ENCODE measurements at regions not wholly inside any gene's neighbourhood (a gene's known extent, or its start where the extent isn't known, plus 50 kb on each side); places are given as distances from the start of the nearest gene placed in this dataset.

DNA sequence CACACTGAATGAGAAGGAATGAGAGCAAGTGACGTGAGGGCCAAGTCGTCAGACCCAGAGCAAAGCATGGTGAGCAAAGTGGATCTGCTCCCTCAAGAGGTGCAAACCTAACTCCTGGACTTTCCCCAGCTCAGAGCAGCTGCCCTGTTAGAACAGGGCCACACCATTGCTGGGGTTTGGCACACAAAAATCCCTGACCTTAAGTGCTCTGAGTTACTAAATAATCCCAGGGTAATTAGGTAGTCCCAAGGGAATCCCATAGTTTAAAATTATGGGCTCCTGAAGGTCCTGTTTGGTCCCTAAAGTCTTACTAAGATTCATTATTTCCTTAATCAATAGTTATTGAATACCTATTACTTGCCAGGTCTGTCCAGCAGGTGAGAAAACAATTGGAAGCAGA is 165.1 kb upstream of the TNFAIP3 start:
- DNase-seq (ENCODE audit: low read depth in 1 of 2, low spot score in 1 of 2): no peak
- TF ChIP-seq JUND (IDR thresholded peaks at IDR 0.05; ENCODE audit: low read depth): no peak
- in situ Hi-C loops (cut with HindIII; ENCODE audit: low pct_unique_long_range_greater_than_20kb, low sequenced_read_pairs): no loop called here

DNA sequence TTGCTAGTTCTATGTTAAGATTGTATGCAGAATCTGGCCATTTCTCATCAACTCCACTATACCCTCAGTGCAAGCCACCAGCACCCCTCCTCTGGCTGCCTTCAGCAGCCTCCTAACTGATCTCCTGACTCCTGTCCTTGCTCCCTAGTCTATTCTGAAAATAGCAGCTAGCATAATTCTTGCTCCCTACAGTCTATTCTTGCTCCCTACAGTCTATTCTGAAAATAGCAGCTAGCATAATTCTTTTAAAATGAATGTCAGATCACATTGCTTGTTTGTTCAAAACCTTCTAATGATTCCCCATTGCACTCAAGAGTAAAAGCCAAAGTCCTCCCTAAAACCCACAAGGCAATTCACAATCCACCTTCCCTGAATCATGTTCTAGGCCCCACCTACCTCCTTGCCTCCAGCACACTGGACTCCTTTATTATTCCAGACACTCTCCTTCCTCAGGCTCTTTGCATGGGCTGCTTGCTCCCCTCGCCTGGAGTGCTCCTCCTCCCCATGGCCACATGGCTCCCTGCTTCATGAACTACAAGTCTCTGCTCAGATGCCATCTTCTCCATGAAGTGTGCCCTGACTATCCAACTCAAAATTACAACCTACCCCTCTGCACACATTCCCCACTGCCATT is 164.2 kb upstream of the TNFAIP3 start:
- no peak for DNase-seq (ENCODE audit: low read depth in 1 of 2, low spot score in 1 of 2)
- no peak for TF ChIP-seq JUND (IDR thresholded peaks at IDR 0.05; ENCODE audit: low read depth)
- in situ Hi-C loops (cut with HindIII; ENCODE audit: low pct_unique_long_range_greater_than_20kb, low sequenced_read_pairs): no loop called here

DNA sequence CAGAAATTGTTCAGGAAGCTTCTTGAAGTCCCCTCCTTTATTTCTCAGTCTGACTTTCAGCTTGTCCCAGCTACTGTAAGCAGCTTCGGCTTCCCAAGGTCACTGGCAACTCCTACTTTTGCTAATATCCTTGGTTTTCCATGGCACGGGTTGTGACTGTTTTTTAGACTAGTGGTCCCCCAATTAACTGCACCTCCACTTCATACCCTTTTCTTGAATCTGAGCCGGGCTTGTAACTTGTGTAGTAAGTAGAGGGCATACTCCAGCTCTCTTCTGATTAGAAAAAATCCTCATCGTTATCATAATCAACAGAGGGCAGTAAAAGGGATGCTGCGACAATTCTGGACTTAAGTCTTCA is 162.3 kb upstream of the TNFAIP3 start:
- no peak for TF ChIP-seq JUND (IDR thresholded peaks at IDR 0.05; ENCODE audit: low read depth)
- no peak for DNase-seq (ENCODE audit: low read depth in 1 of 2, low spot score in 1 of 2)
- in situ Hi-C loops (cut with HindIII; ENCODE audit: low pct_unique_long_range_greater_than_20kb, low sequenced_read_pairs): no loop called here

DNA sequence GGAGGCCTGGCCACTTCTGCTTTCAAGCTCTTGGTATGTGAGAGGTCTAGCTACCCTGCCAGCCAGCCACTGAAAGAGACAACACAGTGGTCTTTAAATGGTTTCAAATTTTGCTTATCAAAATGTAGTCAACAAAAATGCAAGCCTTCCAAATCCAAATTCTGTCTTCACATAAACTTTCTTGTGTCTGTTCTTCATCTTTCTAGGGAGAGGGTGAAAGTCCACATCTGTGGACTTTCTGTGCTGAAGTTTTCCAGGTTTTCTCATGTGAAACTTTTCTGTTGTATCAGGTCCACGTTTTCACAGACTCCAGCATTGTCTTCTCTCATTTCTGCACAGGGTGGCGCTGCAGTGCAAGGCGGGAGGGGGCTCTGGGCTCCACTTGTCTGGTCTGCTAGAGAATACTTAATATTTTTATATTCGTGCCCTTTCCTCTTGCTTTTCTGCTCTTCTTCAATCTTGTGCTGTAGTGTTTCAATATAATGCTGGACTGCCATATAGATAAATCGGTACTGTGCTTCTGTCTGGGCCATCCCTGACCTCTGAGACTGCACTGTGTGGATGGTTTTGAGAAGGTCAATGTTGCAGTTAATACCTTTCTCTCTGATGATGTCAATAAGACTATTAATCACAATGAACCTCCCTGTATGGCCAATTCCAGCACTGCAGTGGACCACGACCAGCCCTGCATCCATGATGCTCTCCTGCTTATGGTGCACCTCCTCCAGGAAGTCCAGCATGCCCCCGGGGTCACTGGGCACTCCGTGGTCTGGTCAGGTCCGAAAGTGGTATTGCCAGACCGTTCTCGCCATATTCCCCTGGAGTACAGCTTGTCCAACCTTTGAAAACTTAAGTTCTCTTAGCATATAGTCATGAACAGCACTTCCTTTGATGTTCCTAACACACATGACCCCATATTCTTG is 161.6 kb upstream of the TNFAIP3 start:
- DNase-seq (ENCODE audit: low read depth in 1 of 2, low spot score in 1 of 2): peak; percentile 2 to 52
- in situ Hi-C loops (cut with HindIII; ENCODE audit: low pct_unique_long_range_greater_than_20kb, low sequenced_read_pairs): no loop called here
- TF ChIP-seq JUND (IDR thresholded peaks at IDR 0.05; ENCODE audit: low read depth): no peak

DNA sequence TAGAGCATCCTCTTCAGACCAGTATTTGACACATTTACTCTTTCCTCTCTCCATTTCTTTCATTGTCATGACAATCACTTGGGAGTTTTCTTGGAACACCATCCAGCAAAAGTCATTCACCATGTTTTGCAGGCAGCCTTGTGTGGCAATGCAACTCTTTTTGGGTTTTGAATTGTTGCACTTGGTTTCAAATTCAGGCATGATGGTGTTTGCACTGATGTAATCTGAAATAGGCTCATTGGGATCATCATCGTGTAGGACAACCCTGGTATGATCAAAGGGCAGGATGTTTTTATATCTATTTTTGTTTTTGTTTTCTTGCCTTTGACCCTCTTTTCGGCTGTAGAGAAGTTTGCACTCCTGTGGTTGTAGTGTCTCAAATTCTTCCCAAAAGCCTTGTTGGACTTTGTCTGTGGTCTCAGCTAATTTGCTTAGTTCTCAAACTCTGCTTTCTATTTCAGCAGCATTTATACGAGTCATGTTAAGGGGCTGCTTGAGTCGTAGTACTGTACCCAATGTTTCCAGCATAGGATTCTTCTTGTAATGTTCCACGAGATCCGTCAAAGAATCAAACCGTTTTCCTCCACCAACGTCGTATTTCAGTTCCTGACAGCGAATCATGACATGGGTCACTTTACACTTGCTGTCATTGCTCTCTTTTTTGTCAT is 160.8 kb upstream of the TNFAIP3 start:
- DNase-seq (ENCODE audit: low read depth in 1 of 2, low spot score in 1 of 2): no peak
- no peak for TF ChIP-seq JUND (IDR thresholded peaks at IDR 0.05; ENCODE audit: low read depth)
- in situ Hi-C loops (cut with HindIII; ENCODE audit: low pct_unique_long_range_greater_than_20kb, low sequenced_read_pairs): no loop called here

DNA sequence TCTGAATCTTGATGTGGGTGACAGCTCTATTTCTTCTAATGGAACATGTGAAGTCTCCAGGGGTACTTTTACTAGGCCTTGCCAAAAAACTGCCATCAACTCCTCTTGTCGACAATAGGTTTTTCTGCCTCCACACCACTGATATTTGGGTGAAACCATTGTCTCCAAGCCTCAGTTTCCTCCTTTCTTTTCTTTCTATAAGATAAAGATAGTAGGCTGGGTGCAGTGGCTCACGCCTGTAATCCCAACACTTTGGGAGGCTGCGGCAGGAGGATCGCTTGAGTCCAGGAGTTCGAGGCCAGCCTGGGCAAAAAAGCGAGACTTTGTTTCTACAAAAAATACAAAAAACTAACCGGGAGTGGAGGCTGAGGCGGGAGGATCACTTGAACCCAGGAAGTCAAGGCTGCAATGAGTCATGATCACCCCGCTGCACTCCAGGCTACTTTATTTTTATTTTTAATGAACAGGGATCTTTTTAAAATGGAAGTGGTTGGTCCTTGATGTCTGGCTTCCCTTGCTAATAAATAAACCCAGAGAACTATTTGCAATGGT is 159.9 kb upstream of the TNFAIP3 start:
- in situ Hi-C loops (cut with HindIII; ENCODE audit: low pct_unique_long_range_greater_than_20kb, low sequenced_read_pairs): no loop called here
- no peak for DNase-seq (ENCODE audit: low read depth in 1 of 2, low spot score in 1 of 2)
- no peak for TF ChIP-seq JUND (IDR thresholded peaks at IDR 0.05; ENCODE audit: low read depth)

DNA sequence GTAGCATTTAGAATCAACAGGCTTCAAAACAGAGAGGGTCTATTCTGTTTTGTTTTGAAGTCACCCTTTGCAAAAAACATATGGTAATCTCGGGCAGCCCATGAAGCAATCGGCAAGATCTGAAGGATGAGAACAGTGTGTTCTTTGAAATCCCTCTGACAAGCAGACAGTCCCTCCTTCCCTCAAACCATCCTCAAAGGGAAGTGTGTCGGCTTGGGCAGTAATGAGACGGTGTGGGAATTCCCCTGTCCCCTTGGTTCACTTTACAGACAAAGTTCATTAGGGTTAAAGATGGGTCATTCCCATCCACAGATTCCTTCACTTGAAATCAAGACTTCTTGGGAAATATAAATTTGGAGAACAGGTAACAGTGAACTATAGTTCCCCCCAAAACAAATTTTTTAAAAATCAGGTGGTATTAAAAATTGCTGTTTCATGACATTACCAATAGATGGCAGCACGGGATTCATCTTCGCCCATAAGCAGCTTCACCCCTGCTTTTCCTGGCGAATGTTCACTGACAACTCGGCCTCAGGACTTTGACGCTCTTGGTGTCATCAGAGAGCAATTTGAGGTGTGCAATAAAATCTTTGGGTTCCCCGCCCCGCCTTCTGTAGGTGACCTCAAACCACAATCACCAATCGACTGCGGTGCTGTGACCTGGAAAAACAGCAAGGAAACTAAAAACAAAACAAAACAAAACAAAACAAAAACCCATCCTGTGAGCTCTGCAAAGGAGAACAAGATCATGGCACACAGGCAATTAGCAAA is 159.3 kb upstream of the TNFAIP3 start:
- in situ Hi-C loops (cut with HindIII; ENCODE audit: low pct_unique_long_range_greater_than_20kb, low sequenced_read_pairs): no loop called here
- no peak for TF ChIP-seq JUND (IDR thresholded peaks at IDR 0.05; ENCODE audit: low read depth)
- DNase-seq (ENCODE audit: low read depth in 1 of 2, low spot score in 1 of 2): peak; percentile 13 to 74

DNA sequence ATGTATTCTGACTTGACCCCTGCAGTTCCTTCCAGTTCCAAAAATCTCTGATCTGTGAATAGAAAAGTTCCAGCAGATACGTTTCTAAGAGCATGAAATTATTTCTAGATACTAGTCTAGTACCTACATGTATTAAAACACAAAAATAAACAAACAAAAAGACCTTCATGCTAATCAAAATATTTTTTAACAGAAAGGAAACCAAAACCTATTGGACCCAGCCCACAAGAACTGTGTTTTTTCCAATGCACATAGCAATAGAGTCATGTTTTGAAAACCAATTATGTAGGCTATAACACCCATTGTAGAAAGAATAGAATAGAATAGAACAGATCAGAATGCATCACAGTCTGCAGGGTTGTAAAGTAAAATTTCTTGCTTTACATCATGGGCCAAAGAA is 158.6 kb upstream of the TNFAIP3 start:
- TF ChIP-seq JUND (IDR thresholded peaks at IDR 0.05; ENCODE audit: low read depth): no peak
- in situ Hi-C loops (cut with HindIII; ENCODE audit: low pct_unique_long_range_greater_than_20kb, low sequenced_read_pairs): no loop called here
- no peak for DNase-seq (ENCODE audit: low read depth in 1 of 2, low spot score in 1 of 2)

DNA sequence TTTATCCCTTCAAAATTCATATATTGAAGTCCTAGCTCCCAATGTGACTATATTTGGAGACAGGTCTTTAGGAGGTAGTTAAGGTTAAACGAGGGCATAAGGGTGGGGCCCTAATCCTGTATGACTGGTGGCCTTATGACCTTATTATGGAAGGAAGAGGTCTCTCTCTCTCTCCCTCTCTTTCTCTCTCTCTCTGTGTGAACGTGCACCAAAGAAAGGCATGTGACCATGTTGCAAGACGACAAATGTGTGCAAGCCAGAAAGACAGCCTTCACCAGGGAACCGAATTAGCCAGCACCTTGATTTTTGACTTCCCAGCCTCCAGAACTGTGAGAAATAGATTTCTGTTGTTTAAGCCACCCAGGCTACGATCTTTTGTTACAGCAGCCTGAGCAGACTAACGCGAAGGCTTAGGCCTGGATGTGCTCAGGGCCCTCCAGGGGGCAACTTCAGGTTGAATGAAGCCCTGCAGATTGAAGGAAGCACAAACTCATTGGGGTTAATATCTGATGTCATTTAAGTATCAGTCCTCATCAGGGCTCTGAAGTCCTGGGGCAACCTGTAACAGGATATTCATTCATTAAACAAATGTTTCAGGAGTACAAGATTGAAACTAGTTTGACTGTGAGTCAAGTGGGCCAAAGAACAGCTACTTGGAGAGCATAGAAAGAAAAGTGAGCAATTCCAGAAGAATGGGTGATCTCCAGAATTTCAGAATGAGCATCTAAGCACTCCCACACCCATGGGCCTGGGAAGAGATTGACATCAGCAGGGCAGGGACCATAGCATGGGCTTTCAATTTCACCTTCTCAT is 157.4 kb upstream of the TNFAIP3 start:
- DNase-seq (ENCODE audit: low read depth in 1 of 2, low spot score in 1 of 2): no peak
- no peak for TF ChIP-seq JUND (IDR thresholded peaks at IDR 0.05; ENCODE audit: low read depth)
- in situ Hi-C loops (cut with HindIII; ENCODE audit: low pct_unique_long_range_greater_than_20kb, low sequenced_read_pairs): no loop called here

DNA sequence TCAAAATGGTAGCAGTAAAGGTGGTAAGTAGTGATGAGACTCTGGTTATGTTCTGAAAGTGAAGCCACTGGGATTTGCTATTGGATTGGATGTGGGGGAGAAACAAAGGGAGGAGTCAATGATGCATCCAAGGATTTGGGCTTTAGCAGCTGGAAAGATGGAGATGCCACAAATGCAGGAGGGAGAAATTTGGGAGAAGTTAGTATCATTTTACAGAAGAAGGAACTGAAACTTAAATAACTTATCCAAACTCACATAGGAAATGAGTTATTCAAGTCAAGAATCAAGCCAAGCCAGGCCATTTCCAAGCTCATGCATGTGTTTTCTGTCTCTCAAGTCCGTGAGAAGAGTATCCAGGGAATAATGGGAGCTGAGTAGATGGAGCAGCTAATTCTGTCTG is 155.1 kb upstream of the TNFAIP3 start:
- no peak for DNase-seq (ENCODE audit: low read depth in 1 of 2, low spot score in 1 of 2)
- in situ Hi-C loops (cut with HindIII; ENCODE audit: low pct_unique_long_range_greater_than_20kb, low sequenced_read_pairs): no loop called here
- no peak for TF ChIP-seq JUND (IDR thresholded peaks at IDR 0.05; ENCODE audit: low read depth)

DNA sequence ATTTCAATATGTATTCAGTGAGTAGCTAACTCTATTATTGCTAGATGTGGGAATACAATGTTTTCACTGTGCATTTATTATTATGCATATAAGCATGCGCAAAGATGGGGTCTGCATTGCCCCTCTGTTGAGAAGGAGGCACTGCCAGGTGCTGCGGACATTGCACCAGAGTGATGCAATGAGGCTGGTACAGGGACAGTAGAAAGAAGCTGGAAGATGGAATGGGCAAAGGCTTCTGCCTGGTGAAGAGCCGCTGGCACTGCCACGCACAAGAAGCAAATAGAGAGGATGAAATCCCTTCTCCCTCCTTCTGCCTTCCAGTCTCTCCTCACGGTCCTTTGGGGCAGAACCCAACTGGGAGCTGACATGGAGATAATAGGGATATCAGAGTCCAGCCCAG is 154.5 kb upstream of the TNFAIP3 start:
- TF ChIP-seq JUND (IDR thresholded peaks at IDR 0.05; ENCODE audit: low read depth): no peak
- DNase-seq (ENCODE audit: low read depth in 1 of 2, low spot score in 1 of 2): no peak
- in situ Hi-C loops (cut with HindIII; ENCODE audit: low pct_unique_long_range_greater_than_20kb, low sequenced_read_pairs): no loop called here

All from T47D (cell line).